Stomach (tissue), 8 donors: ENCODE measurements at regions not wholly inside any gene's neighbourhood (a gene's known extent, or its start where the extent isn't known, plus 50 kb on each side); places are given as distances from the start of the nearest gene placed in this dataset.
"Not testable (repeated sequence)": the region's sequence is repeated elsewhere in the genome, so short reads cannot be mapped to it uniquely, and the experiment has no call there.

Experiments
- DNase-seq, 2 donors: peaks; one replicate each; pipeline versions ENCODE4 v3.0.0 to v3.0.0-alpha.2; 2013 to 2019
- H3K27ac ChIP-seq, 5 donors: fragments of 200-600 bp in 4 of 5; sonication (generic) in 4 of 5; one replicate each; pipeline ENCODE4 v1.5.1; 2013 to 2019; ENCODE audit warnings: mild to moderate bottlenecking in 1 of 5, moderate library complexity in 1 of 5
- H3K27me3 ChIP-seq, 3 donors: fragments of 200-600 bp; sonication (generic); one replicate each; pipeline ENCODE4 v1.5.1; 2017 to 2019; ENCODE audit warnings: mixed run types in 1 of 3
- H3K36me3 ChIP-seq, 4 donors: fragments of 200-600 bp; sonication (generic); 1 replicate in 3 of 4; 2 replicates in 1 of 4; pipeline ENCODE4 v1.5.1; 2016 to 2019
- H3K4me1 ChIP-seq, 4 donors: fragments of 200-600 bp; sonication (generic); one replicate each; pipeline ENCODE4 v1.5.1; 2016 to 2019
- H3K4me3 ChIP-seq, 4 donors: fragments of 200-600 bp; sonication (generic) in 3 of 4; one replicate each; pipeline ENCODE4 v1.5.1; 2016 to 2019; ENCODE audit warnings: mild to moderate bottlenecking in 1 of 4
- H3K9me3 ChIP-seq, 4 donors: fragments of 200-600 bp; sonication (generic); one replicate each; pipeline ENCODE4 v1.5.1; 2016 to 2019
- EP300 ChIP-seq: sonication (generic); formaldehyde crosslinking; IDR thresholded peaks from one replicate; pipeline ENCODE4 v1.6.1; 2017; ENCODE audit warnings: antibody characterized with exemption
- POLR2A ChIP-seq, 4 donors: fragments of 450-650 bp; IDR thresholded peaks; one replicate each; pipeline ENCODE4 v1.6.1; 2016; ENCODE audit warnings: antibody characterized with exemption in 4 of 4, control low read depth in 2 of 4, mild to moderate bottlenecking in 1 of 4, moderate library complexity in 1 of 4
- POLR2AphosphoS5 ChIP-seq, 3 donors: sonication (generic); formaldehyde crosslinking; IDR thresholded peaks; one replicate each; pipeline ENCODE4 v1.6.1; 2016; ENCODE audit warnings: antibody characterized with exemption in 3 of 3
- WGBS, 5 donors: extraction: QIAGEN DNeasy Blood & Tissue Kit in 3 of 5; methylation state at CpG; one replicate each; pipeline versions ENCODE4 v1.1.5 to v1.1.7; 2013 to 2018; 5-methylcytosine and 5-hydroxymethylcytosine counted together
- intact Hi-C: fragments of 100-400 bp; cut with DNase I; formaldehyde crosslinking; loops from one replicate; pipeline ENCODE4 v1.15.1; 2023; ENCODE audit warnings: low total_unique reads
- TF ChIP-seq, protein P1 (sequence below), 7 experiments: fragments of 450-650 bp in 4 of 7; fragments of 200-600 bp in 3 of 7; sonication (generic) in 3 of 7; IDR thresholded peaks; one replicate each; pipeline ENCODE4 v1.5.1; 2016 to 2019; ENCODE audit warnings: antibody characterized with exemption in 7 of 7, control low read depth in 2 of 7, mild to moderate bottlenecking in 1 of 7
- donor health status: healthy with polysubstance abuse.
- donor health status: Bipolar disorder and iron deficiency.
- donor health status: healthy.

- H3K36me3 ChIP-seq = no peaks in the 10 kb centered on the region
- H3K9me3 ChIP-seq = peaks cover 0 to 5% (median 2%) of the 10 kb centered on the region in 4 donors
- 50 to 68% (median 65%) methylated on average over 2 of the region's 2 CpGs for WGBS, 5 donors
- H3K4me3 ChIP-seq = no peak overlapping the region
- no peaks in the 10 kb centered on the region for H3K4me1 ChIP-seq
- H3K27me3 ChIP-seq = no peaks in the 10 kb centered on the region
- TF ChIP-seq EP300 (no peak), POLR2AphosphoS5 (IDR thresholded peaks at IDR 0.05) (no peak), POLR2A (IDR thresholded peaks at IDR 0.05) (no peak)
- TF ChIP-seq, protein P1, sequence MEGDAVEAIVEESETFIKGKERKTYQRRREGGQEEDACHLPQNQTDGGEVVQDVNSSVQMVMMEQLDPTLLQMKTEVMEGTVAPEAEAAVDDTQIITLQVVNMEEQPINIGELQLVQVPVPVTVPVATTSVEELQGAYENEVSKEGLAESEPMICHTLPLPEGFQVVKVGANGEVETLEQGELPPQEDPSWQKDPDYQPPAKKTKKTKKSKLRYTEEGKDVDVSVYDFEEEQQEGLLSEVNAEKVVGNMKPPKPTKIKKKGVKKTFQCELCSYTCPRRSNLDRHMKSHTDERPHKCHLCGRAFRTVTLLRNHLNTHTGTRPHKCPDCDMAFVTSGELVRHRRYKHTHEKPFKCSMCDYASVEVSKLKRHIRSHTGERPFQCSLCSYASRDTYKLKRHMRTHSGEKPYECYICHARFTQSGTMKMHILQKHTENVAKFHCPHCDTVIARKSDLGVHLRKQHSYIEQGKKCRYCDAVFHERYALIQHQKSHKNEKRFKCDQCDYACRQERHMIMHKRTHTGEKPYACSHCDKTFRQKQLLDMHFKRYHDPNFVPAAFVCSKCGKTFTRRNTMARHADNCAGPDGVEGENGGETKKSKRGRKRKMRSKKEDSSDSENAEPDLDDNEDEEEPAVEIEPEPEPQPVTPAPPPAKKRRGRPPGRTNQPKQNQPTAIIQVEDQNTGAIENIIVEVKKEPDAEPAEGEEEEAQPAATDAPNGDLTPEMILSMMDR (IDR thresholded peaks at IDR 0.05) = no peak
- intact Hi-C loops = no loop called here
- no peak overlapping the region for H3K27ac ChIP-seq
- DNase-seq = no peak
These were observed 125.3 kb upstream of the SGCE start for GRCh38 chr7:94781236-94781635.

GRCh38 chr7:94782777-94783176 is 124.6 kb upstream of the PPP1R9A start:
- no peak overlapping the region for H3K4me3 ChIP-seq
- H3K36me3 ChIP-seq = no peaks in the 10 kb centered on the region
- TF ChIP-seq POLR2A (IDR thresholded peaks at IDR 0.05) (no peak), POLR2AphosphoS5 (IDR thresholded peaks at IDR 0.05) (no peak), EP300 (no peak)
- TF ChIP-seq, protein P1 (IDR thresholded peaks at IDR 0.05) = no peak
- no peak overlapping the region for H3K27ac ChIP-seq
- intact Hi-C loops = no loop called here
- H3K27me3 ChIP-seq = no peaks in the 10 kb centered on the region
- no peak for DNase-seq
- peaks cover 0 to 5% (median 2%) of the 10 kb centered on the region in 4 donors for H3K9me3 ChIP-seq
- no peaks in the 10 kb centered on the region for H3K4me1 ChIP-seq
- 87 to 91% (median 89%) methylated on average over 8 of the region's 8 CpGs for WGBS, 5 donors

- intact Hi-C loops = no loop called here
- WGBS, 5 donors = 53 to 67% (median 63%) methylated on average over 1 of the region's 1 CpG
- Histone ChIP-seq H3K4me3 (no peak overlapping the region), H3K27me3 (no peaks in the 10 kb centered on the region), H3K36me3 (no peaks in the 10 kb centered on the region), H3K27ac (no peak overlapping the region), H3K9me3 (peaks cover 0 to 5% (median 2%) of the 10 kb centered on the region in 4 donors), H3K4me1 (no peaks in the 10 kb centered on the region)
- no peak for TF ChIP-seq POLR2A (IDR thresholded peaks at IDR 0.05)
- TF ChIP-seq EP300 = no peak
- TF ChIP-seq, protein P1 (IDR thresholded peaks at IDR 0.05) = no peak
- TF ChIP-seq POLR2AphosphoS5 (IDR thresholded peaks at IDR 0.05) = no peak
- DNase-seq = no peak
These were observed 120.1 kb upstream of the PPP1R9A start for GRCh38 chr7:94787285-94787684.

GRCh38 chr7:94788378-94788777 is 119.0 kb upstream of the PPP1R9A start:
- H3K36me3 ChIP-seq, H3K4me1 ChIP-seq, intact Hi-C loops, H3K27ac ChIP-seq, H3K9me3 ChIP-seq, H3K4me3 ChIP-seq, DNase-seq, H3K27me3 ChIP-seq: not testable (repeated sequence)
- 87 to 93% (median 91%) methylated on average over 3 of the region's 3 CpGs for WGBS, 5 donors

DNA sequence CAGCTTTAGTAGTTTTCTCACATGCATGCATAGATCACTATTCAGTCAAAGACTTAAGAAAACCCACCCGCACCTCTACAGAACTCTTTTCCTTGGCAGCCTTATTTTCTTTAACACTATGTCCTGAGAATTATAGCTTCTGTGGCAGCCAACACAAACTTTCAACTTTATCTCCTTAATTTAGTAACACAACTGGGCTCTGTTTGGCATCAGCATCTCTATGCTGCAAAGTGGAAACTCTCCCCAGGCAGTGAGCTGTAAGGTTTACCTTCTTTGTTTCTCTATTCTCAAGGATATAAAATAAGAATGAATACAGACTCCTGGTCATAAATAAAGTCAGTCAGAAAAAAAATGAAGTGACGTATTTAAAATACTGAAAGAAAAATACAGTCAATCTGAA is 115.2 kb upstream of the PPP1R9A start:
- Histone ChIP-seq H3K36me3 (no peaks in the 10 kb centered on the region), H3K9me3 (no peaks in the 10 kb centered on the region), H3K27me3 (no peaks in the 10 kb centered on the region), H3K4me1 (no peaks in the 10 kb centered on the region), H3K4me3 (no peak overlapping the region), H3K27ac (no peak overlapping the region)
- DNase-seq = no peak
- WGBS, 5 donors = 81 to 91% (median 86%) methylated on average over 2 of the region's 2 CpGs
- intact Hi-C loops = no loop called here
- TF ChIP-seq POLR2A (IDR thresholded peaks at IDR 0.05) (no peak), EP300 (no peak), POLR2AphosphoS5 (IDR thresholded peaks at IDR 0.05) (no peak)
- TF ChIP-seq, protein P1 (IDR thresholded peaks at IDR 0.05) = no peak

DNA sequence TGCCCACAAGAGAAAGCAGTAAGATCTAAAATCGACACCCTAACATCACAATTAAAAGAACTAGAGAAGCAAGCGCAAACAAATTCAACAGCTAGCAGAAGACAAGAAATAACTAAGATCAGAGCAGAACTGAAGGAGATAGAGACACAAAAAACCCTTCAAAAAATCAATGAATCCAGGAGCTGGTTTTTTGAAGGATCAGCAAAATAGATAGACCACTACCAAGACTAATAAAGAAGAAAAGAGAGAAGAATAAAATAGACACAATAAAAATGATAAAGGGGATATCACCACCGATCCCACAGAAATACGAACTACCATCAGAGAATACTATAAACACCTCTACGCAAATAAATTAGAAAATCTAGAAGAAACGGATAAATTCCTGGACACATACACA is 110.0 kb upstream of the PPP1R9A start:
- H3K9me3 ChIP-seq, H3K27ac ChIP-seq, DNase-seq, H3K27me3 ChIP-seq, H3K4me3 ChIP-seq, H3K4me1 ChIP-seq, intact Hi-C loops, H3K36me3 ChIP-seq: not testable (repeated sequence)
- 92 to 96% (median 93%) methylated on average over 6 of the region's 6 CpGs for WGBS, 5 donors
